GM18511 (cell line): ENCODE measurements at regions not wholly inside any gene's neighbourhood (a gene's known extent, or its start where the extent isn't known, plus 50 kb on each side); places are given as distances from the start of the nearest gene placed in this dataset.
"Not testable (repeated sequence)": the region's sequence is repeated elsewhere in the genome, so short reads cannot be mapped to it uniquely, and the experiment has no call there.

Source experiments
- ATAC-seq: cut with Tn5 transposase; IDR thresholded peaks from one replicate; pipeline ENCODE4 v1.9.1; 2021; ENCODE audit warnings: mild to moderate bottlenecking, moderate library complexity; ENCODE audit not compliant: unreplicated experiment

DNA sequence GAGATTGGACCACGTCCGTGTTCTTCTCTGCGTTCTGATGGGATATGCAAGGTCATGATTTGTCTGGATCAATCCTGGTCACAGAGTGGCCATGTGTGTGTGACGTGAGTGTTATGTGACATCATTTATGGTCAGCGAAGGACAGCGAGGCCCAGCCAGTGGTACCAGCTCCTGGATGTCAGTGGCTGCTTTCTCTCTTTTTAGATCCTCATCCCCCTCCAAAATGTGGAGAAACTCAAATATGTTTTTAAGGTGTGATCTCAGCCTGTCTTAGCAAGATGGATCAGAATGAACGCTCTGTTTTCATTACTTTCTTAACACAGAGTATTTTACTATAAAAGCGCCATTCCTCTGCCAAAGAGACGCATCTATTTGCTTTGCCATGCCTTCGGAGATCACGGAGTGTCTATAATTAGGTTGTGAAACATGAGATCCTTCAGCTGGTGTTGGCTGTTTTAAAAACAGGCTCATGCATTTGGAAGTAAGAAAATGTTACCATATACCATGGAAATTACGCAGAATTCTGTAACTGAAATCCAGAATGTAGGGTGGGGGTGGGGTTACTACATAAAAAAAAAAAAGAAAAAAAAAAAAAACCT, 245.5 kb upstream of the TCERG1L start:
- ATAC-seq = no peak

DNA sequence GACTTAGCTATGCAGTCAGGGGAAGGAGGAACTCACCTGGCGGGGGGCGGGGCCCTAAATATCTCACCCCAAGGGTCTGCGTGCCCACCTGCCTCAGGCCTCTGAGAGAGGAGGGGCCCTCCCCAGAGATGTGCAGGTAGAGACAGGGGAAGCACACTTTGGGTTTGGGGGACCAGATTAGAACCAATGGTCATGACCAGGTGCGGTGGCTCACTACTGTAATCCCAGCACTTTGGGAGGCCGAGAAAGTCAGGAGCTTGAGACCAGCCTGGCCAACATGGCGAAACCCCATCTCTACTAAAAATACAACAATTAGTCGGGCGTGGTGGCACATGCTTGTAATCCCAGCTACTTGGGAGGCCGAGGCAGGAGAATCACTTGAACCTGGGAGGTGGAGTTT, 246.4 kb upstream of the TCERG1L start:
- not testable (repeated sequence) for ATAC-seq

DNA sequence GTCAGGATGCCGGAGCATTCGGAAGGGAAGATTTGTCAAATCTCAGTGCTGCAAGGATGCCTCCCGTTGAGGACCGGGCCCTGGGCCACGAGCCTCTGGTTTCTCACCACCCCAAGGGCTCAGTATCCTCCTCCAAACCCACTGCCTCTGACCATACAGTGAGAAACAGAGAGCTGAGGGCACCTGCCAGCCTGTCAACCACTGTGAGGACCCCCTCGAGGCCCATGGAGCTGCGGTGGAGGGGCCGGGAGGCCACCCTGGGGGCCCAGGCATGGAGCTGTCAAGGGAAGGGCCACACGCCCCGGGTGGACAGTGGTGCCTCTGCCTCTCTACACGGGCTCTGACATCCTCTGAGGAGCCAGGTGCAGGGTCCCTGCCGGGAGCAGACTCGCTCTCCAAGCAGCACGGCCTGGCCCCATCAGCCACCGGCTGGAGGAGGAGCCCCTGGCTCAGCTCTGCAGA, 248.0 kb upstream of the TCERG1L start:
- ATAC-seq = no peak

DNA sequence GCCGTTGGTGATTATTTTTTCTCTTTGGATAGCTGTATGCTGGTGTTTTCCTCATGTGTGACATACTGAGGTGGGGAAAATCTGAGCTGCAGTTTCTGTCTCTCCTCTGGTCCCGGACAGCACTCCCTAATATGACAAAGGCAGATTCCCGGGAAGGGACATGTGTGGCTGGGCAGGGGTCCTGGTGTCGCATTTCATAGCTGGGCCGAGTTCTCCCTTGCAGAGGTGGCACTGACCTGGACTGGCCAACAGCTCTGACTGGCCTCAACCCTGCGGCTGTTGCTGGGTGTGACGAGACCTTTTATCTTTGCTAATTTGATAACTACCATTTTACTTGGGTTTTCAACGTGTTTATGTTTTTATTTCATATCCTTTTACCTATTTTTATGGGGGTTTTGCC, 248.6 kb upstream of the TCERG1L start:
- ATAC-seq = no peak

DNA sequence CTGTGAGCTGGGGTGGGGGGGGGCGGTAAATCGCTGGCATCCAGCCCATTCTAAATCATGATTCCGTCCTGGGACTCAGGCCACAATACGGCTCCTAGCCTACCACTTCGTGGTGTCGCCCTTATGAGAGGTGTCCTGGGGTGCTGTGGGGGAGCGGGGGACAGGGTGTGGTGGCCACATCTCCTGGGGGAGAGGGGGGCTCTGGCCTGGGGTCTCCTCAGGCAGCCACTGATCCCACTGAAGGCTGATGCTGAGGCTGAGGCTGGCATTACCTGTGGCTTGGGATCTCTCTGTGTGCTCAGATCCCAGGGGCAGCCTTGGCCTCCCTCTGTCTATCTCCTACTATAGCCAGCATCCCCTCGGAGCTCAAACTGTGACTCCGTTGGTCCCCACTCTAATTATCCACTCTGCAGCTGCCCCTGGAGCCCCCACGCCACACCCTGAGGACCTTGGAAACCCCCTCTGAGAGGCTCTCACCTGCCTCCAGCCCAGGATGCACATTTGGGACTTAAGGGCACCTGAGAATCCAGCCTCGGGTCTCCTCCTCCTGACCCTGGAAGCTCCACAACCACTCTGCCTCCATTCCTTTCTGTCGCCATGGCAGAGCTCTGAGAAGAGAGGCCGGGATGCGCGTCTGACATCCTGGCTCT, 249.3 kb upstream of the TCERG1L start:
- no peak for ATAC-seq

DNA sequence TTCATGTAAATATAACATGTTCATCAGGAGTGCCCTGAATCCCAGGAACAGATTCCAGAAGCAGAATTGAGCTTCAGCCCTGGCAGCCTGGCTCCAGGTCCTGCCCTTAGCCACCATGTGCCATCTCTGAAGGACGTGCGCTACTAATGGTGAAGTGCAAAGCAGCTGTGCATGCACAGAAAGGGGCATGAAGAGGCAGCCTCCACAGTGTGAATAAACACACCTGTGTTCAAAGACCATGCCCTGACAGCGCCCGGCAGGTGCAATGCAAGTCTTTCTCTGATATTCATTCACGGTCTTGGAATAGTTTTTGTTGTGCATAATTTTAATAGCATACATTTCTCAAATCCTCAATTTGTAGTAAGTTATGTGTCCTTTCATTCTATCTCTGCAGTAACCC, 250.4 kb upstream of the TCERG1L start:
- no peak for ATAC-seq

DNA sequence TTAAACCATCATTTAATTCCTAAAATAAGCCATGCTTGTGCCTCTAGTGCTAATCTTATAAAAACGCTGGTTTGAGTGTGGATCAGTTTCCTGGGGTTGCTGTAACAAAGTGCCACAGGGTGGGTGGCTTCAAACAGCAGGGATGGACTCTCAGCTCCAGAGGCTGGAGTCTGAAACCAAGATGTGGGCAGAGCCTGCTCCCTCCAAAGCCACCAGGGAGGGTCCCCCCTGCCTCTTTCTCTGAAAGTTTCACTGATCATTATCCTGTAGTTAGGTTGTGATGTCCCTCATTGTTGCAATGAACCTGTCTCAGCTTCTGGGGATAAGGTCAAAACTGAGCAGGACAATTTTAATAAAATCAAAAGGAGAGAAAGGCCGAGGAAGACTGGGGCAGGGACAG, 251.9 kb upstream of the TCERG1L start:
- ATAC-seq = no peak

DNA sequence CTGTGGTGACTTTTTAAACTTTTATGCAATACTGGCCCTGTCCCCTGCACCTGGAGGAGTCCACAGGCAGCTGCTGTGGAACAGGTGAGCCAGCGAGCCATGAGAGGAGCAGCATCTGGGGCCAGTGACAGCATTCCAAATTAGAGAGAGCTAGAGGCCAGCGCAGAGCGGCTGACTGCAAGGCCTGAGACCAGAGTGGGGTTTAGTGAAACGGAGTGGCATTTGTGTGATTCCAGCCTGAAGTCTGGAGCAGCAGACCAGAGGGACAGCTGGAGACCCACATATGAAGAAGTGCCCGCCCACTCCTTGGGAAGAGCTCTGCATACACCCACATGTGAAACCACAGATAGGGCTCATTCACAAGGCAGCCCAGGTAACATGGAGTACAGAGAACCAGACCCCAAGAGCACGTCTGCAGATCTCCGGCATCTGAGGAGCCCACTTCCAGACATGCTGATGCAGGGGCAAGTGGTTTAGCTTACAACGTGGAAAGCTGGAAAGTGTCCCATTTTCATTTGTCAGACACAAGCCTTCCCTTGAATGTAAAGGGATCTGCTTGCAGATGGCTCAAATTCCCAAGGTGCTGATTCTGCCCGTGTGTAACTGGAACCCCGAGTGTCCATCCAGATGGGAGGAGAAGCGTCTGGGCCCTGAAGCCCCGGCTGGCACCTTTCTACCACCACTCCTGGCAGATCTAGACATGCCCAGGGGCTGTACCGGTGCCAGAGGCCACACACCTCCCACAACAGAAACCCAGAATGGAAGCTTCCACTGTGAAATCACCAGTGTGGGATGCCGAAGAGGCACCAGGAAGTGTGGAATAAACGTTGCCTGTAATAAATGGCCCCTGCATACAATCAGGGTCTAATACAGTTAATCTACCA, 256.0 kb upstream of the TCERG1L start:
- no peak for ATAC-seq

DNA sequence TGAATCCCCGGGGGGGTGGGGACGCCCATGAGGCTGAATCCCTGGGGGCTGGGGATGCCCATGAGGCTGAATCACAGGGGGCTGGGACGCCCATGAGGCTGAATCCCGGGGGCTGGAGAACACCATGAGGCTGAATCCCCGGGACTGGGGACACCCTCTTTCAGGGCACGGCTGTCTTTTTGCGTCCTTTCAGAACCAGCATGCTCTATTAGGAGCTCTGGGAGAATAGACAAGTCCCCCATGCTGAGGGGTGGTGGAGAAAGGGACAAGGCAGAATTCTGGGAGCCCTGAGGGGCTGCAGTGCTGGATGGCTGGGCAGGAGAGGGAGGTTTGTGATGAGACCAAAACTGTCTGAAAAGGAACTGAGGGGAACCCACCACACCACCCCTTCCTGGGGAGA, 257.3 kb upstream of the TCERG1L start:
- ATAC-seq = no peak

DNA sequence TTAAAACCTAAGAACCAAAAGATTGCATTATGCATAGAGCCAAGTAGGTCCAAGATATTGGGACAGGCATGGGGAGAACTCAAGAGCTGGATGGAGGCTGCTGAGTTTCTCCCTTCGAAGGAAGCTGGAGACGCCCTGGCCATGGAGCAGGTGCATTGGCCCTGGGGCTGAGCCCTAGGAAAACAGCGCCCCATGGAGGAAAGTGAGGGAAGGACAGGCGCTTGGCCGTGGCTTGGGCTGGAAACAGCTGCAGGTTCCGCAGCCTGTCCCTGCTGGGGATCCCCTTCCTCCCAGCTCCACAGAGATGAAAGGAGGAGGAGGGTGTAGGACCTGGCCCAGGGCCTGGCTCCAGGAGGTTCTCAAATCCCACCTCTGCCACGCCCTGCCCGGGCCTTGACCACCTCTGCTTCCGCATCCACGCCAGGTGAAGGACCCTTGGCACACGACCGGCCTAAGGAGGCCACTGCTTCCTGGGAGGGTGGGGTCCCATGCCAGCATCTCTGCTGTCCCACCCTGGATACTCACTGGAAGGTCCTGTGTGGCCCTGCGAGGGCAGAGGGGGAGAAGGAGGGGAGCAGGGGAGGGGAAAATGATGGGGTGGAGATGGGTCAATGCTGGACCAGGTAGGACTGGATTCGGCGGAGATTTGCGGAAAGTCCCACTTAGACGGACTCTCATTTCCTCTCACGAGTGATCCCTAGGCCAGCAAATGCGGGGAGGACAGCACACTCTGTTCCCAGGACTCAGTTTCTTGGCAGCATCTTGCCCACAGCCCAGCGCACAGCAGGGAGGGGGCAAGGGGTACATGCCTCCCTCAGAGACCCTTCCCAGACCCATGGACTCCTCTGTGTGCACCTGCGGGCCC, 258.6 kb upstream of the TCERG1L start:
- no peak for ATAC-seq

DNA sequence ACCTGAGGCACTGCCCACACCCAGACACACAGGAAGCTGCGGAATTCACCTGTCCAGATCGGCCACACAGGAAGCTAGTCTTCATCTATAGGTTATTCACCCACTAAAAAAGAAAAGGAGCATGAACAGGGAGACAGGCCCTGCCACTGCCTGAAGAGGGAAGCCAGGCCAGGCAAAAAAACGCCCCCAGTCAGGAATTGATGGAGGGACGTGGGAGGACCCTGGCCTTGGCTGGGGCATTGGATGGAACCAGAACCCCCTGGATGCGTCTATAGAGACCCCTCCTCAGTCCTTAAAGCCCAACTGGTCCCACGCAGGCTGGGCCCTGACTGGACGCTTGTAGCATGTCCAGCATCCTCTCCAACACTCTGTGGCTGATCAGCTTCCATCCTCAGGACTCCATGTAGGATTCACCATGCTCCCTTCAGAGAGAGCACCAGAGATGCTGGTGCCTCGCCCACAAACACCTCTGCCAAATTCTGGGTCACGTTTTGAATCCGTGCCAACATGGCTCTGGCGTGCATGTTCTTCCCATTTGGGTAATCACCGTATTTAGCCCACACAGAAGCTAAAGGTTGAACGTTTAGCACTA, 259.3 kb upstream of the TCERG1L start:
- no peak for ATAC-seq

DNA sequence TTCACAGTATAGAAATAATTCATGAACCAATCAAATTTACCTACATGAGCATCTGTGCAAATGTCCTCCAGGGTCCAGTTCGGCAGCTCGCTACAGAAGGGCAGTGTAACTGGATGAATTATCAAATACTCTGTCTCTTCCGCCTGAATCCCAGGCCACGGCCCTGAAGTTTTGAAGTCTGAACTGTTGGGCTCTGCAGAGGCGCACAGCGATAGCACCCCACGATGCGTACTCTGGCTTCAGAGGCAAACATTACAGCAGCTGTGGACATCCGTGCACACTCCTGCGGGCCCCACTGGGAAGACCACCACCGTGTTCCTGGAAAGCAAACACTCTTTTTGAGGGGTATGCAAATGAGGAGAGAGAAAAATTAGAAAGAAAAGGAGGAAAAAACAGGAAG, 259.8 kb upstream of the TCERG1L start:
- no peak for ATAC-seq

DNA sequence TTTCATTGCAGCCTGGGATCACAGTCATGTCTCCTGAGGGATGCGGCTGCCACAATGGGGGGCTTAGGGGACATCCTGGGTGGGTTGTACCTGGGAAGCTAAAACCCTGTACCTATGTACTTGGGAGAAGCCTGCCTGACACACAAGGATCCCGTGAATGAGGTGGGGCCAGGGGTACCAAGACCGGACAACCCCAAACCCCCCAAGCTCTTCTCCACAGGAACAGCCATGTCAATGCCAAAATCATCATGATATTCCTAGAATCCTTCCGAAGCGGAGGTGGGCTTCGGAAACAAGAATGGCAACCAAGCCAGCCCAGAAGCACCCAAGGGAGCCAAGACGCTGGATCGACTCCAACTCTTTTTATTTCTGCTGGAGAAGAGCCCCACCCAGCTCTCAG, 260.3 kb upstream of the TCERG1L start:
- ATAC-seq = no peak

DNA sequence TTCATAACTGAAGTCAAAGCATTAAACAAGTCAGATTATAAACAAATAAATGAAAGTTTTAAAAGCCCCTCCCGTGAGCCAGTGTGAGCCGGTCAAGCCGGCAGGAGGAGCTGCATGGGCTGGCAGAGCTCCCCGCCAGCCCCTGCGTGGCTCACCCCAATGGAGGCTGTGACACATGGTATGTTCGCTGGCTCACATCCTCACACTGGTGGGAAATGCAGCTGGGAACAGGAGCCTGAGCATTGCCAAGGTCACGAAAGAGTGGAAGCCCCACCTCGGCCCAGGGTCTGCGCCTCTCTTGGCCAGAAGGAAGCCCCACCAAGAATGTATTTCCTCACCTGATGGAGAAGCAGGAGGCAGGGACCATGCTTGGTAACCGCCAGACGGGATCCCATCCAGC, 261.7 kb upstream of the TCERG1L start:
- ATAC-seq = no peak

DNA sequence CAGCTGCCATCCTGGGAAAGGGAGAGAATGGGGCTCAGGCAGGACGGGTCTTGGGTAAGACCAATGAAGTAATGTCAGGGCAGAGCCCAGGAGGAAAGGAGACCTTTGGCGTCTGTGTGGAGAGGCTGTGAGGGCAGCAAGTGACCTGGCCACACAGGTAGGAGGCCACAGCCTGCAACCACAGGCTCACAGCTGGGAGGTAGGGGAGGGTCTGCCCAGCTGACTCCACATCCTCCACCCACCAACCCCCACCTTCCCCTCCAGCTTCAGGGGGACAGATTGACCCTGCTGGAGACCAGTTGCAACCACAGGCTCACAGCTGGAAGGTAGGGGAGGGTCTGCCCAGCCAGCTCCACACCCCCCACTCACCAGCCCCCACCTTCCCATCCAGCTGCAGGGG, 262.2 kb upstream of the TCERG1L start:
- ATAC-seq = no peak

DNA sequence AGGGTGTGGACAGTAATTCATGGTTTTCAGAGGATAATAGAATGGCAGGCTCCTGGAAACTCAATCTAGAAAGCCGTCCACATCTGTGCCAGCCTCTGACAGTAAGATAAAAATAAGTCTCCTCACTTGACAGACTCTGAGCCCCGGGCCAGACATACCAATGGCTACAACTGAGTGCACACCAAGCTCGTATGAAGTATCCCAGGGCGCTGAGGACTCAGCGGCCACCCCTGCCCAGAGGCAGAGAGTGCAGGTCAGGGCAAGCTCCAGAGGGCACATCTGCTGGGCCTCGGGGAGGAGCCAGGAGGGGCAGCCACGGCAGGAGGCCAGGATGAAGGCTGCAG, 262.8 kb upstream of the TCERG1L start:
- no peak for ATAC-seq

DNA sequence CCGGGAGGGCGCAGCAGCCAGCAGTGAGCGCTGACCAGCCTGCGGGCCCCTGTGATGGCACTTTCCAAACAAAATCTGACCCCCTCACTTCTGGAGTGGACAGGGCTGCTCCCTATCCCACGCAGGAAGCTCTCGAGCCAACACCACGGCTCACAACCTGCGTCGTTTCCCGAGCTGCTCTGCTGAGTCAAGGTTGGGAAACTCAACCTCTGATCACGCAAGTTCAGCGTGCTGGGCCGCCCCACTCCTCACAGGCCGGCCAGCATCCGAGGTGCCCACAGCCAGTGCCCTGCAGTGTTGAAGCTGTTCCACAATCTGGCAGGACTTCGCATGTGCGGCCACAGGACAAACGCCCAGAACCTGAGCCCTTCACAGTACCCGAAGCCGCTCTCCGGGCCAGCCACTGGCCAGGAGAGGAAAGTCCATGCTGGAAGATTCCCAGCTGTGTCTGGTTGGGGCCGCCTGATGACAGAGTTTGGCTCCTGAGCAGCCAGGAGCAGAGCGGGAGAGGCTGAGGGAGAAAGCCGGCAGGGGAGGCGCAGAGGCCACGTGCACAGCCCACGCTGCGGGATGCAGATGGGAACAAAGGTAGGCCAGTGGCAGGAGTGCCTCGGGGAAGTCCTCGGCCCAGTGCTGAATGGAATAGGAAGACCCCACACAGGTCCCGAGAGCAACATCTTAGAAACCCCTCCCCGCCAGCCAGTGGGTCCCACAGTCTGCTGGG, 263.3 kb upstream of the TCERG1L start:
- no peak for ATAC-seq

DNA sequence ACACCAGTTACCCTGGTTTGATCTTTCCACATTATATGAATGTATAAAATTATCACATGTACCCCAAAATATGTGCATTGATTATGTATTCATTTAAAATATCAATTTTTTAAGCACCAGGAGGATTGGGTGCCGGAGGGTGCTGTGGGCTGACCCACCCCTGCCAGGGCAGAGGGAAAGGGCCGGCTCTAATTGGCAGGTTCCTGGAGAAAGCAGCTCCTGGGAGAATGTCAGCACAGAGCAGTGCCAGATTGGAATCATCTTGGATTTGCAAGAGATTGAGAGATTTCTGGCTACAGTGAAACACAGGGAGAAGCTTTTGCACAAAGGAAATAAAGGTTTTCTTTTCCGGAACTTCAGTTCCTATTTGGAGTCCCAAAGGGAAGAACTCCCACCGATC, 264.4 kb upstream of the TCERG1L start:
- ATAC-seq = no peak

DNA sequence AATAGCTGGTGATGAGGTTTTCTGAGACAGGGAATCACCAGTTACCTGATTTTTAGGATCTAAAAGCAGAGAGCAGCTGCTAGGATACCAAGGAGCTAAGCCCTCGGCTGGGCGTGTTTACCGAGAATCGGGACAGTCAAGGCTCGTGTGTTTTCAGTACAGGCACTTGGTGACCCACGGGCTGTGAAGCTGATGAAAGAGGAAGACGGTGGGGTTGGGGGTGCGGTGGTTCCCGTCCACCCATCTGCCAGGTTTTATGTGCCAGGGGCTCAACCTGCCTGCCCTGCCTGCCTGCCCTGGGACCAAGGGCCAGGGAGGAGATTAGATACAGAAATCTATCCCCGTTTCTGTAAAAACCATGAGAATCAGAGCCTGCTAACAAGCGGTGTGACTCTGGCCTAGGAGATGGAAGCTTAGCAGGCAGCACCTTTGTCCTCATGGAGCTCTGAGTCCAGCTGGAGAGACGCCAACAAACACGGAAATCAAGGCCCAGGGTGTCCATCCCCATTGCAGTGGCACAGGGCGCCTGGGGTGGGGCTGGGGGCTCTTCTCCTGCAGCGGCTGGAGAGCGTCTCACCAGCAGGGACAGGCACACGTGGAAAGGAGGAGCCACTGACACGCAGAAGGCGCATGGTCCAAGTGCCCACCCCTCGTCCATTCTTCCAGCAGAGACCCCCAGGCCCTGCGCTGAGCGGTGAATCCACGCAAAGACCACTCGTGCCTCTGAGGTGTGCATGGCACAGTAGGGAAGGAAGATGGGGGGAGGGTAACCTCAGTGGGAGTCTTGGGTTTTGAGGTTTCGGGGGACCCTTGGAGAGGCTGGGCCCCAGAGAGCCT, 265.0 kb upstream of the TCERG1L start:
- ATAC-seq = no peak
